Lung (tissue), 11 donors: ENCODE measurements at regions not wholly inside any gene's neighbourhood (a gene's known extent, or its start where the extent isn't known, plus 50 kb on each side); places are given as distances from the start of the nearest gene placed in this dataset.
"Not testable (repeated sequence)": the region's sequence is repeated elsewhere in the genome, so short reads cannot be mapped to it uniquely, and the experiment has no call there.

ENCODE experiments used
- ATAC-seq: fragments of 200-7000 bp; cut with Tn5 transposase; one replicate; pipeline ENCODE4 v1.9.1; 2020; ENCODE audit warnings: moderate number of reproducible peaks; ENCODE audit not compliant: insufficient read depth, low FRiP score
- DNase-seq, 3 donors: peaks; one replicate each; pipeline ENCODE4 v3.0.0-alpha.2; 2013 to 2017
- H3K27ac ChIP-seq, 2 donors: one replicate each; pipeline ENCODE4 v1.5.1; 2013; ENCODE audit warnings: mild to moderate bottlenecking in 2 of 2, moderate library complexity in 2 of 2, control low read depth in 1 of 2, inconsistent platforms in 1 of 2, low read depth in 1 of 2, low read length in 1 of 2
- H3K27me3 ChIP-seq, 3 donors: one replicate each; pipeline ENCODE4 v1.5.1; 2013; ENCODE audit warnings: low read length in 2 of 3; ENCODE audit not compliant: control insufficient read depth in 3 of 3, insufficient read depth in 3 of 3
- H3K36me3 ChIP-seq, 4 donors: one replicate each; pipeline ENCODE4 v1.5.1; 2013; ENCODE audit warnings: low read length in 4 of 4, mild to moderate bottlenecking in 1 of 4, moderate library complexity in 1 of 4; ENCODE audit not compliant: control insufficient read depth in 4 of 4, insufficient read depth in 4 of 4
- H3K4me1 ChIP-seq, 5 donors: one replicate each; pipeline ENCODE4 v1.5.1; 2013; ENCODE audit warnings: low read length in 5 of 5, mild to moderate bottlenecking in 2 of 5, moderate library complexity in 1 of 5; ENCODE audit not compliant: control insufficient read depth in 5 of 5, insufficient read depth in 5 of 5
- H3K4me3 ChIP-seq: one replicate; pipeline ENCODE4 v1.5.1; 2013; ENCODE audit warnings: mild to moderate bottlenecking, control low read depth, moderate library complexity
- H3K9ac ChIP-seq, 2 donors: one replicate each; pipeline ENCODE4 v1.5.1; 2013; ENCODE audit warnings: low read length in 2 of 2, control low read depth in 1 of 2; ENCODE audit not compliant: insufficient read depth in 1 of 2
- H3K9me3 ChIP-seq, 4 donors: one replicate each; pipeline ENCODE4 v1.5.1; 2013; ENCODE audit warnings: low read length in 3 of 4, mild to moderate bottlenecking in 1 of 4, moderate library complexity in 1 of 4; ENCODE audit not compliant: control insufficient read depth in 4 of 4, insufficient read depth in 3 of 4
- CTCF ChIP-seq: IDR thresholded peaks from 2 replicates; pipeline ENCODE4 v1.5.1; 2012; ENCODE audit warnings: mild to moderate bottlenecking; ENCODE audit errors: control extremely low read depth, extremely low read depth
- WGBS, 2 donors: extraction: QIAGEN DNeasy Blood & Tissue Kit; methylation state at CpG; one replicate each; pipeline ENCODE4 v1.1.7; 2013; 5-methylcytosine and 5-hydroxymethylcytosine counted together
- donor health status: control.
- donor health status: control.
- donor health status: Bipolar disorder and iron deficiency.
- donor health status: healthy.
- donor health status: DM: yes; HTN: yes; CAD: no.

DNA sequence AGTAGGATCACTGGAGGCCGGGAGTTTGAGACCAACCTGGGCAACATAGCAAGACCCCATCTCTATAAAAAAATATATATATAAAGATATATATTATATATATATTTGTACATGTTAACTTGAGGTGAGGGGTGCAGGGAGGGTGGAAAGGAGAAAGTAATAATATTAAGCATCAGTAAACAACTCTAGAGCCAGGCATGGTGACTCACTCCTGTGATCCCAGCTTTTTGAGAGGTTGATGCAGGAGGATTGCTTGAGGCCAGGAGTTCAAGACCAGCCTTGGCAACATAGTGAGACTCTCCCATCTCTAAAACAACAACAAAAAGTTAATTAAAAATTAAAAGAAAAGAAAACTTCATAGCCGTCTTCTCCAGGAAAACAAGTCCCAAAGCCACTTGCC, 61.7 kb upstream of the SMURF2 start:
- DNase-seq (no peak), ATAC-seq (no peak)
- Histone ChIP-seq H3K4me1 (peaks cover 0 to 18% (median 10%) of the 10 kb centered on the region in 5 donors), H3K36me3 (no peaks in the 10 kb centered on the region), H3K27ac (peak overlapping the region; percentile 31 to 41), H3K9me3 (no peaks in the 10 kb centered on the region), H3K27me3 (no peaks in the 10 kb centered on the region), H3K4me3 (no peak overlapping the region), H3K9ac (no peak overlapping the region)
- 88 to 92% methylated on average over 2 of the region's 2 CpGs for WGBS, 2 donors
- TF ChIP-seq CTCF, result no peak

- H3K9ac ChIP-seq, H3K36me3 ChIP-seq, H3K27ac ChIP-seq, H3K9me3 ChIP-seq, H3K4me1 ChIP-seq, ATAC-seq, H3K27me3 ChIP-seq, H3K4me3 ChIP-seq: not testable (repeated sequence)
- DNase-seq, result peak in 1 of 3 donors; percentile 34
- WGBS, 2 donors, result 94 to 95% methylated on average over 1 of the region's 1 CpG
Measured at GRCh38 chr17:64721556-64721955, 59.4 kb upstream of the SMURF2 start.

DNA sequence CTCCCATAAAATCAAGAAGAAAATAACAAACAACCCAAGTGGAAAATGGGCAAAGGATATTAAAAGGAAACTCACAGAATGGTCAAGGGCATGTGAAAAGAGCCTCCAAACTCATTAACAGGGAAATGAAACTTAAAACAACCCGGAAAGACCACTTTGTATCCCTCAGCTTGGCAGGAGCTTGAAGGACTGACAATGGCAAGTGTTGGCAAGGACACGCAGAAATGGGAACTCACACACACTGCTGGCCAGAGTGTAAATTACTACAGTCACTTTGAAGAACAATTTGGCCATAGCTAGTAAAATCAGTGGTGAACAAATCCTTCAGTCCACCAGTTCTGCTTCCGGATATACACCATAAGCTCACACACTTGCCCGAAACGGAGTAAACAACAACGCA, 58.1 kb upstream of the SMURF2 start:
- not testable (repeated sequence) for DNase-seq, H3K9me3 ChIP-seq, ATAC-seq, H3K4me3 ChIP-seq, H3K27ac ChIP-seq, H3K4me1 ChIP-seq, H3K9ac ChIP-seq, H3K27me3 ChIP-seq, H3K36me3 ChIP-seq
- 57 to 62% methylated on average over 6 of the region's 6 CpGs for WGBS, 2 donors

- not testable (repeated sequence) for ATAC-seq, H3K4me1 ChIP-seq
- WGBS, 2 donors, result 90 to 97% methylated on average over 4 of the region's 4 CpGs
Measured at GRCh38 chr17:64719517-64719916, 57.4 kb upstream of the SMURF2 start.

GRCh38 chr17:64718816-64719215, 56.7 kb upstream of the SMURF2 start:
- not testable (repeated sequence) for H3K4me1 ChIP-seq, H3K27me3 ChIP-seq, ATAC-seq, DNase-seq, H3K36me3 ChIP-seq, H3K4me3 ChIP-seq, H3K9ac ChIP-seq, H3K9me3 ChIP-seq, H3K27ac ChIP-seq
- 80 to 81% methylated on average over 6 of the region's 6 CpGs for WGBS, 2 donors

More at GRCh38 chr17:64719517-64719916, 57.4 kb upstream of the SMURF2 start:
- H3K9me3 ChIP-seq, DNase-seq, H3K9ac ChIP-seq, H3K27ac ChIP-seq, H3K36me3 ChIP-seq, H3K27me3 ChIP-seq, H3K4me3 ChIP-seq: not testable (repeated sequence)
